ENCODE measurements at regions not wholly inside any gene's neighbourhood (a gene's known extent, or its start where the extent isn't known, plus 50 kb on each side); places are given as distances from the start of the nearest gene placed in this dataset.

DNA sequence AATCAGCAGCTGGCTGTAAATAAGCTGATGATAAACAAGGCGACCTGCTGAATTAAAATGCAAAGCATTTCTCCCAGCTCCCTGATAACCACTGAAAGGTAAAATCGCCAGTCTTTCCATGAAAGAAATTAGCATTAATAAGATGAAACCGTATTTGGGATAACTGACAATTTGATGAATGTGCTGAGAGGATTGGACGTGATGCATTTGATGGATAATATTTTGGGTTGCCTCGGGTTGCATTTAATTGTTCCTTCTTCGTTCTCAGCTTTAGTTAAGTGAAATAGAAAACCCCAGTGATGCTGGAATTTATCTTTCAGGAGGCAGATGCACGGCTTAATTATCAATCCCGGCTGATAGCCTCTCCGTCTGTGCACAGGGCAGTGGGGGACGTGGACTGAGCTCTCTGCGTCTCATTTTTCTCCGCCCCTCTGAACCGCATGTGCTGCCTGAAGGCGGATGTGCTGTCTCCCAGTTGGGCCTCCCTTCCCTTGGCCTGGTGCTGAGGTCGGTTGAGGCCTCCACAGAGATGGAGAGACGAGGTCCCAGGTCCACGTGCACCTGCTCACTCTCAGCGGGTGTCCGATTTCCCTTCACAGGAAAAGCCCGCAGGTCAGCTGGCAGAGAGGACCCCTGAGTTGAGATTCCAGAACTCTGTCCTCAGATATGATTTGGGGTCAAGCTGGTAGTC, 846.2 kb downstream of the BRD1 start:
- intact Hi-C loops (cut with DNase I) = no loop called here
- 47 to 54% (median 49%) methylated on average over 20 of the region's 20 CpGs for WGBS, 3 donors

DNA sequence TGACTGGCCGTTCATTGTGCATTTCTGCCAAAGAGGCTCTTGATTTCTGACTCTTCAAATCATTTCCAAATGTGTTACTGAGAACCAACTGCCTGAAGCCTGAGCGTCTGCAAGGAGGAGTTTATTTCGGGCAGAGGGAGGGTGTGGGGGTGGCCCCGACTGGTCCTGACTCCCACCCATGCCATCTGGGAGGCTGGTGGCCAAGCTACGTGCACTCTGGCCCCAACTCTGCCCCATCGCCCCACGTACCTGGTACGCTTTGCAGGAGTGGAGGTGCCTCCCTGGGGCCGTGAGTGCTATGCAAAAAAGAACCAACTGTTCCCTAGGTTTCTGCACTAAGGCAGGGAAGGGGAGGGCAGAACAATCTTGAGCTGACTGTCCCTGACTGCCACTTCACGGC, 846.8 kb downstream of the BRD1 start:
- ATAC-seq = no peak
- H3K36me3 ChIP-seq (ENCODE audit: insufficient read depth in 1 of 2, low read depth in 1 of 2) = no peaks in the 10 kb centered on the region
- H3K27ac ChIP-seq = no peak overlapping the region
- intact Hi-C loops (cut with DNase I) = no loop called here
- no peak for DNase-seq
- H3K4me1 ChIP-seq = no peaks in the 10 kb centered on the region
- H3K27me3 ChIP-seq (ENCODE audit: insufficient read depth in 3 of 3, low read length in 2 of 3) = peaks cover 0 to 10% (median 0%) of the 10 kb centered on the region in 3 donors
- no peak overlapping the region for H3K4me3 ChIP-seq
- 54 to 56% (median 55%) methylated on average over 10 of the region's 10 CpGs for WGBS, 3 donors
- H3K9me3 ChIP-seq = no peaks in the 10 kb centered on the region
- TF ChIP-seq, protein P1, sequence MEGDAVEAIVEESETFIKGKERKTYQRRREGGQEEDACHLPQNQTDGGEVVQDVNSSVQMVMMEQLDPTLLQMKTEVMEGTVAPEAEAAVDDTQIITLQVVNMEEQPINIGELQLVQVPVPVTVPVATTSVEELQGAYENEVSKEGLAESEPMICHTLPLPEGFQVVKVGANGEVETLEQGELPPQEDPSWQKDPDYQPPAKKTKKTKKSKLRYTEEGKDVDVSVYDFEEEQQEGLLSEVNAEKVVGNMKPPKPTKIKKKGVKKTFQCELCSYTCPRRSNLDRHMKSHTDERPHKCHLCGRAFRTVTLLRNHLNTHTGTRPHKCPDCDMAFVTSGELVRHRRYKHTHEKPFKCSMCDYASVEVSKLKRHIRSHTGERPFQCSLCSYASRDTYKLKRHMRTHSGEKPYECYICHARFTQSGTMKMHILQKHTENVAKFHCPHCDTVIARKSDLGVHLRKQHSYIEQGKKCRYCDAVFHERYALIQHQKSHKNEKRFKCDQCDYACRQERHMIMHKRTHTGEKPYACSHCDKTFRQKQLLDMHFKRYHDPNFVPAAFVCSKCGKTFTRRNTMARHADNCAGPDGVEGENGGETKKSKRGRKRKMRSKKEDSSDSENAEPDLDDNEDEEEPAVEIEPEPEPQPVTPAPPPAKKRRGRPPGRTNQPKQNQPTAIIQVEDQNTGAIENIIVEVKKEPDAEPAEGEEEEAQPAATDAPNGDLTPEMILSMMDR (IDR thresholded peaks at IDR 0.05) = no peak

More for the DNA sequence above, 846.2 kb downstream of the BRD1 start:
- H3K4me3 ChIP-seq = no peak overlapping the region
- ATAC-seq = no peak
- TF ChIP-seq, protein P1 (IDR thresholded peaks at IDR 0.05) = no peak
- peaks cover 0 to 10% (median 0%) of the 10 kb centered on the region in 3 donors for H3K27me3 ChIP-seq (ENCODE audit: insufficient read depth in 3 of 3, low read length in 2 of 3)
- DNase-seq = no peak
- H3K9me3 ChIP-seq = no peaks in the 10 kb centered on the region
- H3K4me1 ChIP-seq = no peaks in the 10 kb centered on the region
- H3K27ac ChIP-seq = no peak overlapping the region
- no peaks in the 10 kb centered on the region for H3K36me3 ChIP-seq (ENCODE audit: insufficient read depth in 1 of 2, low read depth in 1 of 2)

DNA sequence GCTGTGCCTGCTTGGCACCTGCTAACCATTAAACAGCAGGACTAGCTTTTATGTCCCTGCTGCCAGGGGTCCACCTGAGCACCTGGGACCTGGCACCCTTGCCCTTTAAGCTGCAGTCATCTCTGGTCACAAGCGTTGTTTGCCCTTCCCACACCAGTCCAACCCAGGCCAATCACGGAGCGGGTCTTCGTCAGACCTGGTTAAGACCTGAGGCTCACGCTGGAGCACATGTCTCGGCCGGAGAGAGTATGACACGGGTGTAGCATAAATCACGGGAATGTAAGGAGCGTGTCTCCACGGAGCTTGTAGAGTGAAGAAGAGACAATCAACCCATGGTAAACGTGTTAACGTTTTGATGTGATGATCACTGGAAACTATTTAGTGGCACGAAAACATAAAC, 847.3 kb downstream of the BRD1 start:
- TF ChIP-seq, protein P1 (IDR thresholded peaks at IDR 0.05) = no peak
- Histone ChIP-seq H3K9me3 (no peaks in the 10 kb centered on the region), H3K27ac (no peak overlapping the region), H3K4me3 (no peak overlapping the region), H3K27me3 (ENCODE audit: insufficient read depth in 3 of 3, low read length in 2 of 3) (peaks cover 0 to 10% (median 0%) of the 10 kb centered on the region in 3 donors), H3K36me3 (ENCODE audit: insufficient read depth in 1 of 2, low read depth in 1 of 2) (no peaks in the 10 kb centered on the region), H3K4me1 (no peaks in the 10 kb centered on the region)
- DNase-seq (no peak), ATAC-seq (no peak)
- WGBS, 3 donors = 67 to 78% (median 71%) methylated on average over 14 of the region's 14 CpGs
- intact Hi-C loops (cut with DNase I) = no loop called here

DNA sequence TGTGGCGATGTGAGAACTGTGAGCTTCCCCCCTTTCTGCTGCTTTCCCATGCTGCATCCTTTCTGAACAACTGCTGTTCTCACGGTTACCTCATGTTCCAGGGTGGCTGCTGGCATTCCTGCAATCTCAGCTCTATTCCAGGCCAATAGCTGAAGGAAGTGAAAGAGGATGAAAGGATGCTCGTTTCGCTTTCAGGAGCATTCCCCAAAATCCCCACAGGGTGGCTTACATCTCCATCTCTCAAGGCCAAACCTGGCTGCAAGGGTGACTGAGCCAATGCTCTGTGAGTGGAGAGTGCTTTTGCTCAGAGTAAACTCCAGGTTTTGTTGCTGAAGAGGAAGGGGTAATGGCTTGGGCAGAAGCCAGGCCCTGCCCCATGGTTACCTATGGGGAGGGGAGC, 848.2 kb downstream of the BRD1 start:
- no peak for ATAC-seq
- WGBS, 3 donors = 52 to 57% (median 55%) methylated on average over 4 of the region's 4 CpGs

More for the DNA sequence above, 848.2 kb downstream of the BRD1 start:
- H3K4me1 ChIP-seq = no peaks in the 10 kb centered on the region
- H3K27ac ChIP-seq = no peak overlapping the region
- peaks cover 0 to 14% (median 0%) of the 10 kb centered on the region in 3 donors for H3K27me3 ChIP-seq (ENCODE audit: insufficient read depth in 3 of 3, low read length in 2 of 3)
- no peaks in the 10 kb centered on the region for H3K36me3 ChIP-seq (ENCODE audit: insufficient read depth in 1 of 2, low read depth in 1 of 2)
- H3K4me3 ChIP-seq = no peak overlapping the region
- TF ChIP-seq, protein P1 (IDR thresholded peaks at IDR 0.05) = no peak
- intact Hi-C loops (cut with DNase I) = no loop called here
- no peaks in the 10 kb centered on the region for H3K9me3 ChIP-seq
- DNase-seq = no peak

Measured in psoas muscle (tissue), 7 donors.